HepG2 (cell line): ENCODE measurements at regions not wholly inside any gene's neighbourhood (a gene's known extent, or its start where the extent isn't known, plus 50 kb on each side); places are given as distances from the start of the nearest gene placed in this dataset.

ENCODE experiments used
- FOXK1 ChIP-seq: sonication (generic); formaldehyde crosslinking; IDR thresholded peaks from 2 replicates; pipeline ENCODE4 v1.4.0; 2020; ENCODE audit warnings: low read depth, missing genetic modification reagents, borderline replicate concordance
- GABPB1 ChIP-seq: IDR thresholded peaks from 2 replicates; pipeline ENCODE4 v1.6.1; 2016; ENCODE audit warnings: mild to moderate bottlenecking, missing genetic modification reagents, moderate library complexity, missing compliant biosample characterization
- PHF20 ChIP-seq: sonication (generic); formaldehyde crosslinking; IDR thresholded peaks from 2 replicates; pipeline ENCODE4 v1.5.0; 2020; ENCODE audit warnings: mild to moderate bottlenecking, missing genetic modification reagents
- TCF7L2 ChIP-seq: IDR thresholded peaks from 2 replicates; pipeline ENCODE4 v1.6.1; 2011; ENCODE audit warnings: mild to moderate bottlenecking, low read depth, low read length, moderate library complexity
- ZNF335 ChIP-seq: sonication (generic); formaldehyde crosslinking; IDR thresholded peaks from 2 replicates; pipeline ENCODE4 v1.4.0; 2020; ENCODE audit warnings: missing genetic modification reagents
- TF ChIP-seq, protein P1 (sequence below): sonication (generic); formaldehyde crosslinking; IDR thresholded peaks from 2 replicates; pipeline ENCODE4 v1.4.0; 2020; ENCODE audit warnings: missing genetic modification reagents
- TF ChIP-seq, protein P2 (sequence below): sonication (generic); formaldehyde crosslinking; IDR thresholded peaks from 2 replicates; pipeline ENCODE4 v1.8.1; 2023; ENCODE audit warnings: mild to moderate bottlenecking, missing genetic modification reagents, borderline replicate concordance
- TF ChIP-seq, protein P3 (sequence below): sonication (generic); formaldehyde crosslinking; IDR thresholded peaks from 2 replicates; pipeline ENCODE4 v1.8.1; 2023; ENCODE audit warnings: mild to moderate bottlenecking, missing genetic modification reagents

DNA sequence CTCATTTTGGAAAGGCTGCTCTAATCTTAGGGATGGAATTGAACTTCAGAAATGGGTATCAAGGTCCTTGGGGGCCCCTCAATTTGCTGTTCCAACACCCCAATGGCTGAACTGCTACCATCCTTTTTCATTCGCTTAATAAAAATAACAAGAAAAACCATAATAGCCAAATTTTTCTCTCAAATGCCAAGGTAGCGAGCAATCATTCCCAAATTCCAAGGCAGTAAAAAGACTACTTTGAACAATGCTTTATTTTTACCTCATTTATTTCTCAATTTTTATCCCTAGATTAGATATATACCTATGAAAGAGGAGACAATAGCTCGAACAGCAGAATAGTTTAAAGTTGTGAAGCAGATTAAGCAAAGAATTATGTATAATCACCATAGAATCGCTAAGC is 323.4 kb upstream of the SLC7A11 start (continued):
- TF ChIP-seq, protein P1, sequence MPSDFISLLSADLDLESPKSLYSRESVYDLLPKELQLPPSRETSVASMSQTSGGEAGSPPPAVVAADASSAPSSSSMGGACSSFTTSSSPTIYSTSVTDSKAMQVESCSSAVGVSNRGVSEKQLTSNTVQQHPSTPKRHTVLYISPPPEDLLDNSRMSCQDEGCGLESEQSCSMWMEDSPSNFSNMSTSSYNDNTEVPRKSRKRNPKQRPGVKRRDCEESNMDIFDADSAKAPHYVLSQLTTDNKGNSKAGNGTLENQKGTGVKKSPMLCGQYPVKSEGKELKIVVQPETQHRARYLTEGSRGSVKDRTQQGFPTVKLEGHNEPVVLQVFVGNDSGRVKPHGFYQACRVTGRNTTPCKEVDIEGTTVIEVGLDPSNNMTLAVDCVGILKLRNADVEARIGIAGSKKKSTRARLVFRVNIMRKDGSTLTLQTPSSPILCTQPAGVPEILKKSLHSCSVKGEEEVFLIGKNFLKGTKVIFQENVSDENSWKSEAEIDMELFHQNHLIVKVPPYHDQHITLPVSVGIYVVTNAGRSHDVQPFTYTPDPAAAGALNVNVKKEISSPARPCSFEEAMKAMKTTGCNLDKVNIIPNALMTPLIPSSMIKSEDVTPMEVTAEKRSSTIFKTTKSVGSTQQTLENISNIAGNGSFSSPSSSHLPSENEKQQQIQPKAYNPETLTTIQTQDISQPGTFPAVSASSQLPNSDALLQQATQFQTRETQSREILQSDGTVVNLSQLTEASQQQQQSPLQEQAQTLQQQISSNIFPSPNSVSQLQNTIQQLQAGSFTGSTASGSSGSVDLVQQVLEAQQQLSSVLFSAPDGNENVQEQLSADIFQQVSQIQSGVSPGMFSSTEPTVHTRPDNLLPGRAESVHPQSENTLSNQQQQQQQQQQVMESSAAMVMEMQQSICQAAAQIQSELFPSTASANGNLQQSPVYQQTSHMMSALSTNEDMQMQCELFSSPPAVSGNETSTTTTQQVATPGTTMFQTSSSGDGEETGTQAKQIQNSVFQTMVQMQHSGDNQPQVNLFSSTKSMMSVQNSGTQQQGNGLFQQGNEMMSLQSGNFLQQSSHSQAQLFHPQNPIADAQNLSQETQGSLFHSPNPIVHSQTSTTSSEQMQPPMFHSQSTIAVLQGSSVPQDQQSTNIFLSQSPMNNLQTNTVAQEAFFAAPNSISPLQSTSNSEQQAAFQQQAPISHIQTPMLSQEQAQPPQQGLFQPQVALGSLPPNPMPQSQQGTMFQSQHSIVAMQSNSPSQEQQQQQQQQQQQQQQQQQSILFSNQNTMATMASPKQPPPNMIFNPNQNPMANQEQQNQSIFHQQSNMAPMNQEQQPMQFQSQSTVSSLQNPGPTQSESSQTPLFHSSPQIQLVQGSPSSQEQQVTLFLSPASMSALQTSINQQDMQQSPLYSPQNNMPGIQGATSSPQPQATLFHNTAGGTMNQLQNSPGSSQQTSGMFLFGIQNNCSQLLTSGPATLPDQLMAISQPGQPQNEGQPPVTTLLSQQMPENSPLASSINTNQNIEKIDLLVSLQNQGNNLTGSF (CRISPR knock-in tag) = no peak
- TF ChIP-seq, protein P2, sequence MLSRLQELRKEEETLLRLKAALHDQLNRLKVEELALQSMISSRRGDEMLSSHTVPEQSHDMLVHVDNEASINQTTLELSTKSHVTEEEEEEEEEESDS (CRISPR knock-in tag) = no peak
- TF ChIP-seq FOXK1 (CRISPR knock-in tag) (no peak), TCF7L2 (no peak), ZNF335 (CRISPR knock-in tag) (no peak), GABPB1 (CRISPR knock-in tag) (no peak), PHF20 (no peak)
- TF ChIP-seq, protein P3, sequence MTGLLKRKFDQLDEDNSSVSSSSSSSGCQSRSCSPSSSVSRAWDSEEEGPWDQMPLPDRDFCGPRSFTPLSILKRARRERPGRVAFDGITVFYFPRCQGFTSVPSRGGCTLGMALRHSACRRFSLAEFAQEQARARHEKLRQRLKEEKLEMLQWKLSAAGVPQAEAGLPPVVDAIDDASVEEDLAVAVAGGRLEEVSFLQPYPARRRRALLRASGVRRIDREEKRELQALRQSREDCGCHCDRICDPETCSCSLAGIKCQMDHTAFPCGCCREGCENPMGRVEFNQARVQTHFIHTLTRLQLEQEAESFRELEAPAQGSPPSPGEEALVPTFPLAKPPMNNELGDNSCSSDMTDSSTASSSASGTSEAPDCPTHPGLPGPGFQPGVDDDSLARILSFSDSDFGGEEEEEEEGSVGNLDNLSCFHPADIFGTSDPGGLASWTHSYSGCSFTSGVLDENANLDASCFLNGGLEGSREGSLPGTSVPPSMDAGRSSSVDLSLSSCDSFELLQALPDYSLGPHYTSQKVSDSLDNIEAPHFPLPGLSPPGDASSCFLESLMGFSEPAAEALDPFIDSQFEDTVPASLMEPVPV = no peak
- TF ChIP-seq, all 625 proteins: peak for 0
